GM19324 (cell line): ENCODE measurements at regions not wholly inside any gene's neighbourhood (a gene's known extent, or its start where the extent isn't known, plus 50 kb on each side); places are given as distances from the start of the nearest gene placed in this dataset.

Source experiments
- ATAC-seq: cut with Tn5 transposase; IDR thresholded peaks from one replicate; pipeline ENCODE4 v1.9.1; 2021; ENCODE audit warnings: mild to moderate bottlenecking, moderate library complexity; ENCODE audit not compliant: unreplicated experiment, low FRiP score

GRCh38 chr2:19300961-19301360 lies 57.5 kb downstream of the OSR1 start:
- no peak for ATAC-seq

GRCh38 chr2:19299522-19299921 lies 58.9 kb downstream of the OSR1 start:
- ATAC-seq = no peak

GRCh38 chr2:19299032-19299431 lies 59.4 kb downstream of the OSR1 start:
- ATAC-seq = no peak

- ATAC-seq = no peak
Measured at GRCh38 chr2:19297716-19298115, 60.7 kb downstream of the OSR1 start.

- no peak for ATAC-seq
Measured at GRCh38 chr2:19295998-19296502, 62.4 kb downstream of the OSR1 start.

GRCh38 chr2:19292007-19292406 lies 66.4 kb downstream of the OSR1 start:
- no peak for ATAC-seq

GRCh38 chr2:19288291-19288690 lies 70.1 kb downstream of the OSR1 start:
- ATAC-seq = no peak

GRCh38 chr2:19287324-19287723 lies 71.1 kb downstream of the OSR1 start:
- ATAC-seq = no peak

- no peak for ATAC-seq
Measured at GRCh38 chr2:19282305-19282704, 76.1 kb downstream of the OSR1 start.

GRCh38 chr2:19274439-19274838 lies 84.0 kb downstream of the OSR1 start:
- ATAC-seq = no peak

GRCh38 chr2:19272941-19273470 lies 85.4 kb downstream of the OSR1 start:
- ATAC-seq = no peak

- no peak for ATAC-seq
Measured at GRCh38 chr2:19272039-19272438, 86.4 kb downstream of the OSR1 start.

- no peak for ATAC-seq
Measured at GRCh38 chr2:19264852-19265251, 93.6 kb downstream of the OSR1 start.

- ATAC-seq = no peak
Measured at GRCh38 chr2:19262150-19262549, 96.3 kb downstream of the OSR1 start.

GRCh38 chr2:19261061-19261460 lies 97.4 kb downstream of the OSR1 start:
- no peak for ATAC-seq

GRCh38 chr2:19256121-19256601 lies 102.3 kb downstream of the OSR1 start:
- no peak for ATAC-seq

- no peak for ATAC-seq
Measured at GRCh38 chr2:19255481-19255880, 102.9 kb downstream of the OSR1 start.

- no peak for ATAC-seq
Measured at GRCh38 chr2:19251554-19251953, 106.9 kb downstream of the OSR1 start.

- no peak for ATAC-seq
Measured at GRCh38 chr2:19250906-19251305, 107.5 kb downstream of the OSR1 start.

GRCh38 chr2:19247186-19247585 lies 111.2 kb downstream of the OSR1 start:
- no peak for ATAC-seq

- ATAC-seq = no peak
Measured at GRCh38 chr2:19246496-19246895, 111.9 kb downstream of the OSR1 start.

- no peak for ATAC-seq
Measured at GRCh38 chr2:19244460-19245363, 113.7 kb downstream of the OSR1 start.
